GM23338 (cell line): ENCODE measurements at regions not wholly inside any gene's neighbourhood (a gene's known extent, or its start where the extent isn't known, plus 50 kb on each side); places are given as distances from the start of the nearest gene placed in this dataset.

Source experiments
- ATAC-seq: fragments of 200-7000 bp; cut with Tn5 transposase; 3 replicates; pipeline ENCODE4 v1.9.1; 2020
- DNase-seq: peaks from one replicate; pipeline ENCODE4 v3.0.0-alpha.2; 2015; ENCODE audit warnings: low spot score
- H2AFZ ChIP-seq: fragments of 200-600 bp; sonication (generic); 2 replicates; pipeline ENCODE4 v1.8.0; 2016; ENCODE audit warnings: antibody characterized with exemption, mild to moderate bottlenecking, moderate library complexity
- H3F3A ChIP-seq: fragments of 200-600 bp; sonication (generic); replicated peaks from 2 replicates; pipeline ENCODE4 v1.8.0; 2017; ENCODE audit warnings: antibody characterized with exemption, mixed run types, low read depth
- H3K27ac ChIP-seq: fragments of 200-600 bp; sonication (generic); 2 replicates; pipeline ENCODE4 v1.6.1; 2016; ENCODE audit warnings: low read depth
- H3K27me3 ChIP-seq: fragments of 200-600 bp; sonication (generic); 2 replicates; pipeline ENCODE4 v1.8.0; 2016; ENCODE audit warnings: mild to moderate bottlenecking, mixed run types, moderate library complexity; ENCODE audit not compliant: insufficient read depth
- H3K36me3 ChIP-seq: fragments of 200-600 bp; sonication (generic); 2 replicates; pipeline ENCODE4 v1.8.0; 2016; ENCODE audit warnings: mild to moderate bottlenecking; ENCODE audit not compliant: insufficient read depth
- H3K4me1 ChIP-seq: fragments of 200-600 bp; sonication (generic); 2 replicates; pipeline ENCODE4 v1.8.0; 2016; ENCODE audit warnings: mild to moderate bottlenecking, moderate library complexity; ENCODE audit not compliant: insufficient read depth
- H3K4me2 ChIP-seq: fragments of 200-600 bp; sonication (generic); 2 replicates; pipeline ENCODE4 v1.7.1; 2017; ENCODE audit warnings: mixed run types
- H3K4me3 ChIP-seq: fragments of 200-600 bp; sonication (generic); 2 replicates; pipeline ENCODE4 v1.6.1; 2016; ENCODE audit warnings: mixed run types
- H3K79me2 ChIP-seq: fragments of 200-600 bp; sonication (generic); replicated peaks from 2 replicates; pipeline ENCODE4 v1.8.0; 2017; ENCODE audit warnings: mild to moderate bottlenecking; ENCODE audit not compliant: insufficient read depth
- H3K9me2 ChIP-seq: fragments of 200-600 bp; sonication (generic); 2 replicates; pipeline ENCODE4 v1.8.0; 2017; ENCODE audit not compliant: insufficient read depth
- H4K20me1 ChIP-seq: fragments of 200-600 bp; sonication (generic); replicated peaks from 2 replicates; pipeline ENCODE4 v1.8.0; 2017; ENCODE audit warnings: mild to moderate bottlenecking; ENCODE audit not compliant: insufficient read depth
- H3K27ac Mint-ChIP-seq: 2 replicates; pipeline ENCODE4 v1.8.0; 2020; ENCODE audit warnings: inconsistent platforms, mild to moderate bottlenecking, moderate library complexity, mixed read lengths
- H3K27me3 Mint-ChIP-seq: 3 replicates; pipeline ENCODE4 v1.8.0; 2022; ENCODE audit warnings: low read depth, mild to moderate bottlenecking, moderate library complexity, mixed read lengths, inconsistent platforms; ENCODE audit not compliant: insufficient read depth, poor library complexity
- H3K36me3 Mint-ChIP-seq: 3 replicates; pipeline ENCODE4 v1.8.0; 2021; ENCODE audit warnings: low read depth, mild to moderate bottlenecking, inconsistent platforms, moderate library complexity, mixed read lengths
- H3K4me1 Mint-ChIP-seq: 3 replicates; pipeline ENCODE4 v1.8.0; 2020; ENCODE audit warnings: mild to moderate bottlenecking, inconsistent platforms, mixed read lengths
- H3K4me3 Mint-ChIP-seq: 3 replicates; pipeline ENCODE4 v1.8.0; 2021; ENCODE audit warnings: moderate library complexity, mild to moderate bottlenecking, inconsistent platforms, mixed read lengths
- H3K9me3 Mint-ChIP-seq: 3 replicates; pipeline ENCODE4 v1.8.0; 2020; ENCODE audit warnings: moderate library complexity, mild to moderate bottlenecking, inconsistent platforms, mixed read lengths
- CREB1 ChIP-seq: fragments of 250-450 bp; sonication (Bioruptor Pico); IDR thresholded peaks from 2 replicates; pipeline ENCODE4 v1.5.0; 2020; ENCODE audit warnings: low read depth, mild to moderate bottlenecking, moderate library complexity
- CTCF ChIP-seq, 2 experiments: fragments of 200-600 bp in 1 of 2; sonication (generic) in 1 of 2; conservative IDR thresholded peaks; 2 replicates each; pipeline versions ENCODE4 v1.5.1 to v1.6.1; 2016 to 2017; ENCODE audit warnings: antibody characterized with exemption in 2 of 2, low read depth in 2 of 2, mild to moderate bottlenecking in 2 of 2, moderate library complexity in 1 of 2
- ETS1 ChIP-seq: IDR thresholded peaks from 2 replicates; pipeline ENCODE4 v1.6.1; 2016; ENCODE audit warnings: antibody characterized with exemption
- EZH2 ChIP-seq: fragments of 200-600 bp; sonication (generic); IDR thresholded peaks from one replicate; pipeline ENCODE4 v1.8.0; 2017; ENCODE audit warnings: antibody characterized with exemption, mild to moderate bottlenecking, low read depth; ENCODE audit not compliant: unreplicated experiment
- EZH2phosphoT487 ChIP-seq: fragments of 200-600 bp; sonication (generic); IDR thresholded peaks from one replicate; pipeline ENCODE4 v1.8.1; 2018; ENCODE audit warnings: antibody characterized with exemption; ENCODE audit not compliant: unreplicated experiment
- JUNB ChIP-seq: IDR thresholded peaks from one replicate; pipeline ENCODE4 v1.6.1; 2016; ENCODE audit warnings: antibody characterized with exemption; ENCODE audit not compliant: unreplicated experiment
- NANOG ChIP-seq: IDR thresholded peaks from 2 replicates; pipeline ENCODE4 v1.6.1; 2016; ENCODE audit warnings: antibody characterized with exemption, borderline replicate concordance
- POLR2AphosphoS5 ChIP-seq: IDR thresholded peaks from 2 replicates; pipeline ENCODE4 v1.6.1; 2016; ENCODE audit warnings: antibody characterized with exemption, low read depth
- REST ChIP-seq: IDR thresholded peaks from one replicate; pipeline ENCODE4 v1.6.1; 2018; ENCODE audit warnings: antibody characterized with exemption; ENCODE audit not compliant: unreplicated experiment
- STAT1 ChIP-seq: IDR thresholded peaks from one replicate; pipeline ENCODE4 v1.6.1; 2016; ENCODE audit warnings: antibody characterized with exemption; ENCODE audit not compliant: unreplicated experiment
- ZNF114 ChIP-seq: fragments of 250-450 bp; sonication (Bioruptor Pico); IDR thresholded peaks from 2 replicates; pipeline ENCODE4 v1.5.0; 2020; ENCODE audit warnings: mild to moderate bottlenecking, moderate library complexity
- ZNF331 ChIP-seq: fragments of 250-450 bp; sonication (Bioruptor Pico); IDR thresholded peaks from 2 replicates; pipeline ENCODE4 v1.5.0; 2020; ENCODE audit warnings: low read depth, mild to moderate bottlenecking, moderate library complexity
- ZNF462 ChIP-seq: fragments of 250-450 bp; sonication (Bioruptor Pico); IDR thresholded peaks from 2 replicates; pipeline ENCODE4 v1.5.0; 2020; ENCODE audit warnings: mild to moderate bottlenecking, moderate library complexity

GRCh38 chr11:81870066-81870412 is 863.6 kb downstream of the FAM181B start:
- Histone ChIP-seq H3K27ac (no peak overlapping the region), H3K4me2 (no peak overlapping the region), H3K4me1 (no peaks in the 10 kb centered on the region), H3K27me3 (no peaks in the 10 kb centered on the region), H3K4me3 (no peak overlapping the region), H4K20me1 (no peaks in the 10 kb centered on the region), H3K79me2 (no peaks in the 10 kb centered on the region), H2AFZ (0 out of 2 replicates have a peak overlapping the region, but pooled peaks have one; percentile 17), H3K36me3 (no peaks in the 10 kb centered on the region), H3F3A (no peaks in the 10 kb centered on the region), H3K9me2 (no peaks in the 10 kb centered on the region)
- H3K4me1 Mint-ChIP-seq = peaks cover 7% of the 10 kb centered on the region; the same call in 2 of the 3 replicates
- TF ChIP-seq STAT1 (no peak), EZH2 (no peak), POLR2AphosphoS5 (no peak), CTCF (conservative IDR thresholded peaks at IDR 0.05; ENCODE audit: low read depth in 2 of 2) (no peak), EZH2phosphoT487 (no peak), CREB1 (CRISPR knock-in tag) (no peak), ZNF114 (CRISPR knock-in tag) (no peak), JUNB (no peak), ZNF462 (CRISPR knock-in tag) (no peak), ETS1 (no peak), ZNF331 (no peak), NANOG (no peak), REST (no peak)
- no peaks in the 10 kb centered on the region for H3K27me3 Mint-ChIP-seq
- no peak overlapping the region for H3K4me3 Mint-ChIP-seq
- no peak overlapping the region for H3K27ac Mint-ChIP-seq
- ATAC-seq (no peak), DNase-seq (no peak)
- H3K36me3 Mint-ChIP-seq = no peaks in the 10 kb centered on the region
- no peaks in the 10 kb centered on the region for H3K9me3 Mint-ChIP-seq
